Testis (tissue), 2 donors: ENCODE measurements at regions not wholly inside any gene's neighbourhood (a gene's known extent, or its start where the extent isn't known, plus 50 kb on each side); places are given as distances from the start of the nearest gene placed in this dataset.

ENCODE experiments used
- POLR2A ChIP-seq: fragments of 450-650 bp; IDR thresholded peaks from one replicate; pipeline ENCODE4 v1.6.1; 2017; ENCODE audit warnings: antibody characterized with exemption, mild to moderate bottlenecking, moderate library complexity
- TF ChIP-seq, protein P1 (sequence below), 3 experiments: fragments of 450-650 bp in 2 of 3; fragments of 200-600 bp in 1 of 3; sonication (generic) in 1 of 3; IDR thresholded peaks; one replicate each; pipeline ENCODE4 v1.5.1; 2016 to 2019; ENCODE audit warnings: antibody characterized with exemption in 3 of 3, mild to moderate bottlenecking in 2 of 3, moderate library complexity in 1 of 3

DNA sequence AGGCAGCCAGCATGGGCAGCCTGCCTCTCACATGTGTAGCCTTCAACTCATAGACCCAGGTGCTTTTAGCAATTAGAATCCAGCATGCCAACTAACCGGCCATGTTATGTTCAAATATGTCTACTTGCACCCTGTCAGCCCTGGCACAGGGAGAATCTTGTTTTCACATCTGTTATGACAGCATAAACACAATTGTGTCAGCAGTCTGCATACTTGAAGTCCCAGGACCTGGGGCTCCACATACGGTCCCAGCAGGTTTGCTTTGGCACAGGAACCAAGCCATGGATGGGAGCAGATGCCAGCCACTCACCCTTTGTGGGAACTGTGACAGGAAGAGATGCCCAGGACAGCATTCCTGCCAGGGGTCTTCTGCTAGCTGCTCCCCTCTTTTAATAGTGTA lies 67.2 kb upstream of the SYNDIG1 start:
- TF ChIP-seq, protein P1, sequence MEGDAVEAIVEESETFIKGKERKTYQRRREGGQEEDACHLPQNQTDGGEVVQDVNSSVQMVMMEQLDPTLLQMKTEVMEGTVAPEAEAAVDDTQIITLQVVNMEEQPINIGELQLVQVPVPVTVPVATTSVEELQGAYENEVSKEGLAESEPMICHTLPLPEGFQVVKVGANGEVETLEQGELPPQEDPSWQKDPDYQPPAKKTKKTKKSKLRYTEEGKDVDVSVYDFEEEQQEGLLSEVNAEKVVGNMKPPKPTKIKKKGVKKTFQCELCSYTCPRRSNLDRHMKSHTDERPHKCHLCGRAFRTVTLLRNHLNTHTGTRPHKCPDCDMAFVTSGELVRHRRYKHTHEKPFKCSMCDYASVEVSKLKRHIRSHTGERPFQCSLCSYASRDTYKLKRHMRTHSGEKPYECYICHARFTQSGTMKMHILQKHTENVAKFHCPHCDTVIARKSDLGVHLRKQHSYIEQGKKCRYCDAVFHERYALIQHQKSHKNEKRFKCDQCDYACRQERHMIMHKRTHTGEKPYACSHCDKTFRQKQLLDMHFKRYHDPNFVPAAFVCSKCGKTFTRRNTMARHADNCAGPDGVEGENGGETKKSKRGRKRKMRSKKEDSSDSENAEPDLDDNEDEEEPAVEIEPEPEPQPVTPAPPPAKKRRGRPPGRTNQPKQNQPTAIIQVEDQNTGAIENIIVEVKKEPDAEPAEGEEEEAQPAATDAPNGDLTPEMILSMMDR (IDR thresholded peaks at IDR 0.05), result no peak
- no peak for TF ChIP-seq POLR2A
